CD14-positive monocyte (primary cell): ENCODE measurements at regions not wholly inside any gene's neighbourhood (a gene's known extent, or its start where the extent isn't known, plus 50 kb on each side); places are given as distances from the start of the nearest gene placed in this dataset.

Experiments
- DNase-seq, 3 donors: peaks; one replicate each; pipeline ENCODE4 v3.0.0-alpha.2; 2011 to 2022
- H2AFZ ChIP-seq: 2 replicates; pipeline ENCODE4 v1.6.0; 2012; ENCODE audit warnings: mild to moderate bottlenecking, low read depth, low read length, inconsistent platforms; ENCODE audit not compliant: insufficient read depth, poor library complexity, severe bottlenecking
- H3K27ac ChIP-seq, 2 donors: 1 replicate in 1 of 2; 2 replicates in 1 of 2; pipeline ENCODE4 v1.5.1; 2012 to 2013; ENCODE audit warnings: low read length in 2 of 2, control low read depth in 1 of 2, inconsistent platforms in 1 of 2, low read depth in 1 of 2, mild to moderate bottlenecking in 1 of 2
- H3K27me3 ChIP-seq, 2 donors: one replicate each; pipeline versions ENCODE4 v1.6.0 to v1.6.1; 2011 to 2013; ENCODE audit warnings: low read length in 2 of 2; ENCODE audit not compliant: control insufficient read depth in 2 of 2, insufficient read depth in 2 of 2
- H3K36me3 ChIP-seq, 2 donors: replicated peaks in 1 of 2; 1 replicate in 1 of 2; 2 replicates in 1 of 2; pipeline versions ENCODE4 v1.5.1 to v1.6.1; 2012 to 2013; ENCODE audit warnings: low read length in 2 of 2, control low read depth in 1 of 2, inconsistent platforms in 1 of 2, mild to moderate bottlenecking in 1 of 2; ENCODE audit not compliant: insufficient read depth in 2 of 2, control insufficient read depth in 1 of 2
- H3K4me1 ChIP-seq, 2 donors: 1 replicate in 1 of 2; 2 replicates in 1 of 2; pipeline versions ENCODE4 v1.5.1 to v1.6.1; 2012 to 2013; ENCODE audit warnings: low read length in 2 of 2, control low read depth in 1 of 2, inconsistent platforms in 1 of 2, mild to moderate bottlenecking in 1 of 2, moderate library complexity in 1 of 2; ENCODE audit not compliant: insufficient read depth in 2 of 2, control insufficient read depth in 1 of 2
- H3K4me2 ChIP-seq: replicated peaks from 2 replicates; pipeline ENCODE3; 2012; ENCODE audit warnings: low read length, moderate library complexity, mild to moderate bottlenecking; ENCODE audit not compliant: poor library complexity, severe bottlenecking; ENCODE audit errors: extremely low read depth
- H3K4me3 ChIP-seq, 3 experiments: fragments of 200-600 bp in 1 of 3; sonication (generic) in 1 of 3; replicated peaks in 1 of 3; 1 replicate in 2 of 3; 2 replicates in 1 of 3; pipeline ENCODE4 v1.5.1; 2011 to 2013; ENCODE audit warnings: low read length in 3 of 3, mild to moderate bottlenecking in 3 of 3, control low read depth in 2 of 3, low read depth in 2 of 3, inconsistent platforms in 1 of 3, moderate library complexity in 1 of 3
- H3K79me2 ChIP-seq: 2 replicates; pipeline ENCODE4 v1.6.0; 2012; ENCODE audit warnings: mild to moderate bottlenecking, control low read depth, inconsistent platforms, low read length, moderate library complexity; ENCODE audit not compliant: insufficient read depth
- H3K9ac ChIP-seq: 2 replicates; pipeline ENCODE4 v1.6.0; 2017; ENCODE audit warnings: low read length, mild to moderate bottlenecking; ENCODE audit not compliant: insufficient read depth, poor library complexity, severe bottlenecking
- H3K9me3 ChIP-seq, 2 donors: replicated peaks in 1 of 2; 1 replicate in 1 of 2; 2 replicates in 1 of 2; pipeline versions ENCODE4 v1.5.1 to v1.6.1; 2012 to 2013; ENCODE audit warnings: low read length in 2 of 2, control low read depth in 1 of 2; ENCODE audit not compliant: control insufficient read depth in 1 of 2, insufficient read depth in 1 of 2
- H4K20me1 ChIP-seq: 2 replicates; pipeline ENCODE4 v1.6.0; 2012; ENCODE audit warnings: mild to moderate bottlenecking, low read length, control low read depth, moderate library complexity; ENCODE audit not compliant: insufficient read depth
- H3K27ac Mint-ChIP-seq, 7 donors: one replicate each; pipeline ENCODE4 v1.8.0; 2020; ENCODE audit warnings: mild to moderate bottlenecking in 7 of 7, mixed read lengths in 7 of 7, moderate library complexity in 6 of 7, inconsistent platforms in 2 of 7
- H3K27me3 Mint-ChIP-seq, 3 donors: one replicate each; pipeline ENCODE4 v1.8.0; 2021 to 2022; ENCODE audit warnings: low read depth in 3 of 3, mild to moderate bottlenecking in 3 of 3, mixed read lengths in 3 of 3, moderate library complexity in 3 of 3, inconsistent platforms in 1 of 3
- H3K36me3 Mint-ChIP-seq, 2 donors: one replicate each; pipeline ENCODE4 v1.8.0; 2020; ENCODE audit warnings: mixed read lengths in 2 of 2, inconsistent platforms in 1 of 2, mild to moderate bottlenecking in 1 of 2
- H3K4me1 Mint-ChIP-seq: one replicate; pipeline ENCODE4 v1.8.0; 2020; ENCODE audit warnings: mild to moderate bottlenecking, mixed read lengths
- H3K4me3 Mint-ChIP-seq, 2 donors: one replicate each; pipeline ENCODE4 v1.8.0; 2020; ENCODE audit warnings: mild to moderate bottlenecking in 2 of 2, mixed read lengths in 2 of 2, moderate library complexity in 1 of 2
- H3K9me3 Mint-ChIP-seq, 7 donors: one replicate each; pipeline ENCODE4 v1.8.0; 2020 to 2022; ENCODE audit warnings: mixed read lengths in 7 of 7, mild to moderate bottlenecking in 6 of 7, moderate library complexity in 6 of 7, inconsistent platforms in 2 of 7
- WGBS: methylation state at CpG from one replicate; pipeline ENCODE4 v1.1.5; 2013; ENCODE audit warnings: missing lambda C conversion rate; ENCODE audit not compliant: insufficient coverage; 5-methylcytosine and 5-hydroxymethylcytosine counted together
- intact Hi-C, 2 donors: fragments of 100-400 bp; cut with micrococcal nuclease; formaldehyde crosslinking; loops; one replicate each; pipeline versions ENCODE4 v1.15.0 to v1.15.1; 2023
- TF ChIP-seq, protein P1 (sequence below): fragments of 200-600 bp; IDR thresholded peaks from one replicate; pipeline ENCODE4 v1.8.0; 2022; ENCODE audit warnings: antibody characterized with exemption, mild to moderate bottlenecking

DNA sequence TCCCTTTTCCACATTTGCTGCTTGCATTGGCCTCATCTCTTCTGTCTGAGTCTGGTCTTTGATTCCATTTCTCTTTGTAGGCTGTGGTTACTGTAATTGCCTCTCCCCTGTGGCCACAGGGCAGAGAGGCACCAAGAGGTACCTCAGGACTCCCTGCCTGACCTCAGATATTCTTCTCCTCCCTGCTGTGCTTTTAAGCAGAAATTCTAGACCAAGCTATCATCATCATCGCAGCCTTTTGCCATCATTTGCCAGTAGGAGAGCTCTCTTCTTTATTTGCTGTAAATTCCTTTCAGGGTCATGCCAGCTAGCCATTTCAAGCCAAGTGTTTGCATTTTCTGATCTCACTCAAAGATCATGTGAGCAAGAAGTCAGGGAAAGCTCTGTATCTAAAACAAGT lies 369.6 kb downstream of the ICE1 start:
- H3K4me1 Mint-ChIP-seq: no peaks in the 10 kb centered on the region
- WGBS: 75% methylated on average over 1 of the region's 1 CpG
- H3K9me3 Mint-ChIP-seq: peaks cover 0 to 6% (median 2%) of the 10 kb centered on the region in 7 donors
- H3K27ac Mint-ChIP-seq: no peak overlapping the region
- Histone ChIP-seq H3K79me2 (no peaks in the 10 kb centered on the region), H2AFZ (no peak overlapping the region), H4K20me1 (no peaks in the 10 kb centered on the region), H3K9me3 (peaks cover 0 to 5% of the 10 kb centered on the region in 2 donors), H3K4me1 (no peaks in the 10 kb centered on the region), H3K27ac (no peak overlapping the region), H3K36me3 (no peaks in the 10 kb centered on the region), H3K4me2 (no peak overlapping the region), H3K9ac (no peak overlapping the region), H3K27me3 (no peaks in the 10 kb centered on the region), H3K4me3 (no peak overlapping the region)
- intact Hi-C loops: no loop called here
- TF ChIP-seq, protein P1, sequence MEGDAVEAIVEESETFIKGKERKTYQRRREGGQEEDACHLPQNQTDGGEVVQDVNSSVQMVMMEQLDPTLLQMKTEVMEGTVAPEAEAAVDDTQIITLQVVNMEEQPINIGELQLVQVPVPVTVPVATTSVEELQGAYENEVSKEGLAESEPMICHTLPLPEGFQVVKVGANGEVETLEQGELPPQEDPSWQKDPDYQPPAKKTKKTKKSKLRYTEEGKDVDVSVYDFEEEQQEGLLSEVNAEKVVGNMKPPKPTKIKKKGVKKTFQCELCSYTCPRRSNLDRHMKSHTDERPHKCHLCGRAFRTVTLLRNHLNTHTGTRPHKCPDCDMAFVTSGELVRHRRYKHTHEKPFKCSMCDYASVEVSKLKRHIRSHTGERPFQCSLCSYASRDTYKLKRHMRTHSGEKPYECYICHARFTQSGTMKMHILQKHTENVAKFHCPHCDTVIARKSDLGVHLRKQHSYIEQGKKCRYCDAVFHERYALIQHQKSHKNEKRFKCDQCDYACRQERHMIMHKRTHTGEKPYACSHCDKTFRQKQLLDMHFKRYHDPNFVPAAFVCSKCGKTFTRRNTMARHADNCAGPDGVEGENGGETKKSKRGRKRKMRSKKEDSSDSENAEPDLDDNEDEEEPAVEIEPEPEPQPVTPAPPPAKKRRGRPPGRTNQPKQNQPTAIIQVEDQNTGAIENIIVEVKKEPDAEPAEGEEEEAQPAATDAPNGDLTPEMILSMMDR: no peak
- no peaks in the 10 kb centered on the region for H3K36me3 Mint-ChIP-seq
- no peak for DNase-seq
- H3K27me3 Mint-ChIP-seq: peaks cover 0 to 2% (median 0%) of the 10 kb centered on the region in 3 donors
- no peak overlapping the region for H3K4me3 Mint-ChIP-seq

DNA sequence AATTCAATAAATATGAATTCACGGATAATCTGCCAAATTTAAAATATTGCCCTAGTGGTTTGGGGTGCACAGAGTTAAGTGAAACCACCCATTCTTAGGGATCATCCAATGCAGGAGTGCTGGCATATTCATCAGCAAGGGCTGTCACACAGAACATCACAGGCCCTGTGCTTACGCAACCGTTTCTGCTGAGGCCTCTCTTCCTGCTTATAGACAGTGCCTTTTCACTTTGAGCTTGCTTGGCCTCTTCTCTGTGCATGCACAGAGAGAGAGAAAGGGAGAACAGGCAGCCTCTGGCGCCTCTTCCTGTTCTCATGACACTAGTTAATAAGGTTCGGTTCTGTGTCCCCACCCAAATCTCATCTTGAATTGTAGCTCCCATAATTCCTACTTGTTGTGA lies 366.3 kb downstream of the ICE1 start:
- no peak overlapping the region for H3K9ac ChIP-seq
- H3K27ac ChIP-seq: no peak overlapping the region
- no peaks in the 10 kb centered on the region for H4K20me1 ChIP-seq
- DNase-seq: no peak
- H3K9me3 ChIP-seq: peaks cover 0 to 5% of the 10 kb centered on the region in 2 donors
- no peak overlapping the region for H2AFZ ChIP-seq
- Mint-ChIP-seq H3K4me3 (no peak overlapping the region), H3K4me1 (no peaks in the 10 kb centered on the region), H3K27ac (no peak overlapping the region), H3K9me3 (peaks cover 0 to 9% (median 4%) of the 10 kb centered on the region in 7 donors), H3K27me3 (peaks cover 0 to 2% (median 0%) of the 10 kb centered on the region in 3 donors), H3K36me3 (no peaks in the 10 kb centered on the region)
- no peaks in the 10 kb centered on the region for H3K27me3 ChIP-seq
- intact Hi-C loops: no loop called here
- no peaks in the 10 kb centered on the region for H3K4me1 ChIP-seq
- H3K36me3 ChIP-seq: no peaks in the 10 kb centered on the region
- H3K4me3 ChIP-seq: no peak overlapping the region
- H3K79me2 ChIP-seq: no peaks in the 10 kb centered on the region
- H3K4me2 ChIP-seq: no peak overlapping the region
- 71% methylated on average over 2 of the region's 5 CpGs for WGBS
- TF ChIP-seq, protein P1: no peak
